ENCODE measurements at regions not wholly inside any gene's neighbourhood (a gene's known extent, or its start where the extent isn't known, plus 50 kb on each side); places are given as distances from the start of the nearest gene placed in this dataset.

GRCh38 chr12:76277480-76277879 lies 70.7 kb downstream of the BBS10 start:
- Histone ChIP-seq H3K4me3 (replicated peaks; ENCODE audit: low read depth, low read length) (no peak overlapping the region), H3K27me3 (replicated peaks; ENCODE audit: control insufficient read depth, insufficient read depth, low read length) (0 out of 2 replicates have a peak, but pooled peaks cover 1% of the 10 kb centered on the region), H3K36me3 (ENCODE audit: control insufficient read depth, insufficient read depth, low read length) (no peaks in the 10 kb centered on the region)
- no peak for TF ChIP-seq CTCF (IDR thresholded peaks at IDR 0.05; ENCODE audit: insufficient read depth, low read length, poor library complexity, severe bottlenecking)
- DNase-seq (ENCODE audit: extremely low read depth, insufficient read length): no peak

- H3K27me3 ChIP-seq (replicated peaks; ENCODE audit: control insufficient read depth, insufficient read depth, low read length): 0 out of 2 replicates have a peak, but pooled peaks cover 1% of the 10 kb centered on the region
- H3K4me3 ChIP-seq (replicated peaks; ENCODE audit: low read depth, low read length): no peak overlapping the region
- no peak for TF ChIP-seq CTCF (IDR thresholded peaks at IDR 0.05; ENCODE audit: insufficient read depth, low read length, poor library complexity, severe bottlenecking)
- DNase-seq (ENCODE audit: extremely low read depth, insufficient read length): no peak
- H3K36me3 ChIP-seq (ENCODE audit: control insufficient read depth, insufficient read depth, low read length): no peaks in the 10 kb centered on the region
Observed at GRCh38 chr12:76276499-76277151, 71.6 kb downstream of the BBS10 start.

GRCh38 chr12:76275511-76276093 lies 72.6 kb downstream of the BBS10 start:
- no peak for DNase-seq (ENCODE audit: extremely low read depth, insufficient read length)
- no peak for TF ChIP-seq CTCF (IDR thresholded peaks at IDR 0.05; ENCODE audit: insufficient read depth, low read length, poor library complexity, severe bottlenecking)
- Histone ChIP-seq H3K4me3 (replicated peaks; ENCODE audit: low read depth, low read length) (no peak overlapping the region), H3K36me3 (ENCODE audit: control insufficient read depth, insufficient read depth, low read length) (no peaks in the 10 kb centered on the region), H3K27me3 (replicated peaks; ENCODE audit: control insufficient read depth, insufficient read depth, low read length) (0 out of 2 replicates have a peak, but pooled peaks cover 1% of the 10 kb centered on the region)

- no peak for TF ChIP-seq CTCF (IDR thresholded peaks at IDR 0.05; ENCODE audit: insufficient read depth, low read length, poor library complexity, severe bottlenecking)
- H3K36me3 ChIP-seq (ENCODE audit: control insufficient read depth, insufficient read depth, low read length): no peaks in the 10 kb centered on the region
- H3K4me3 ChIP-seq (replicated peaks; ENCODE audit: low read depth, low read length): no peak overlapping the region
- H3K27me3 ChIP-seq (replicated peaks; ENCODE audit: control insufficient read depth, insufficient read depth, low read length): 0 out of 2 replicates have a peak, but pooled peaks cover 1% of the 10 kb centered on the region
- no peak for DNase-seq (ENCODE audit: extremely low read depth, insufficient read length)
Observed at GRCh38 chr12:76274420-76275083, 73.7 kb downstream of the BBS10 start.

- H3K4me3 ChIP-seq (replicated peaks; ENCODE audit: low read depth, low read length): no peak overlapping the region
- no peaks in the 10 kb centered on the region for H3K27me3 ChIP-seq (replicated peaks; ENCODE audit: control insufficient read depth, insufficient read depth, low read length)
- DNase-seq (ENCODE audit: extremely low read depth, insufficient read length): no peak
- H3K36me3 ChIP-seq (ENCODE audit: control insufficient read depth, insufficient read depth, low read length): no peaks in the 10 kb centered on the region
- TF ChIP-seq CTCF (IDR thresholded peaks at IDR 0.05; ENCODE audit: insufficient read depth, low read length, poor library complexity, severe bottlenecking): no peak
Observed at GRCh38 chr12:76272287-76272686, 75.9 kb downstream of the BBS10 start.

All from GM06990 (cell line).